Neuron (in vitro differentiated cells): ENCODE measurements at regions not wholly inside any gene's neighbourhood (a gene's known extent, or its start where the extent isn't known, plus 50 kb on each side); places are given as distances from the start of the nearest gene placed in this dataset.
"Not testable (repeated sequence)": the region's sequence is repeated elsewhere in the genome, so short reads cannot be mapped to it uniquely, and the experiment has no call there.

Experiments
- H2AFZ ChIP-seq: one replicate; pipeline ENCODE4 v1.6.1; 2013; ENCODE audit warnings: low read depth, mild to moderate bottlenecking, inconsistent platforms, low read length, moderate library complexity
- H3K27me3 ChIP-seq: one replicate; pipeline ENCODE4 v1.6.1; 2013; ENCODE audit warnings: low read length; ENCODE audit not compliant: insufficient read depth
- H3K36me3 ChIP-seq: one replicate; pipeline ENCODE4 v1.6.1; 2013; ENCODE audit warnings: low read length; ENCODE audit not compliant: insufficient read depth
- H3K4me1 ChIP-seq: one replicate; pipeline ENCODE4 v1.6.1; 2013; ENCODE audit warnings: low read length; ENCODE audit not compliant: insufficient read depth
- H3K4me3 ChIP-seq: 2 replicates; pipeline ENCODE4 v1.5.1; 2013; ENCODE audit warnings: mild to moderate bottlenecking, low read length, moderate library complexity
- H3K9me3 ChIP-seq: one replicate; pipeline ENCODE4 v1.6.1; 2013; ENCODE audit warnings: low read length

DNA sequence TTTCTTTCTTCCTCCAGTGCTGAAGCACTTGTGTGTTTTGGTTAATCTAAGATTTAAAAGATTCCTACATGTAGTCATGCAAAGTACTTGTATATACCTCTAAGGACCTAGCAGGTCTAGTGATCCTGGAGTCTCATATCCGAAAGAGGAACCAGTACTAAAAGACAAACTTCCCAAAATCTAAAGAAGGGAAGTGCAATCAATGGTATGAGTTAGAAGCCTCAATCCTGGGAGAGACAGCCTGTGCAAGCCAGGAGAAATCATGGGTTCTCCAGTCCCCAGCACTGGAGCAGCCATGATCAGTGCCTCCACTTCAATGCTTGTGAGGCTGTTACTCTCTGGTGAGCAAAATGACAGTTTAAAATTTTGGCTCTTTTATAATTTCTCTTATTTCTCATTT, 277.4 kb downstream of the DAD1 start:
- Histone ChIP-seq H3K36me3 (no peaks in the 10 kb centered on the region), H3K9me3 (no peaks in the 10 kb centered on the region), H3K27me3 (peaks cover 3% of the 10 kb centered on the region), H3K4me1 (no peaks in the 10 kb centered on the region), H2AFZ (no peak overlapping the region), H3K4me3 (no peak overlapping the region)

DNA sequence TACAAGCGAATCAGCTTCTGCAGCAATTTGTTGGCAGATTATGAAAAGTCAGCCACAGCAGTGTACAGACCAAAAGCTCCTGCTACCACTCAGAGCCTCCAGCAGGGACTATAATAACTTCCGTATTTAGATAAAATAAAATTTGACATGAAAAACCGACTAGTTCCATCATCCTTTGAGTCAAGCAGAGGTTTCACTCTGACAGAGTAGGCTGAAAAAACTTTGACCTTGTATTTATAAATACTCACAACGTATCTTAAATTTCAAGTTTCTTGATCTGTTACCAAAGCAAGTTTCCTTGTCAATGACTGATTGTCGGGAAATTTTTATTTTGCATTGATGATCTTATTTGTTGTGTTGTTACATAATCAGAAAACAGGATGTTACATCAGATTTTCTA, 283.4 kb downstream of the DAD1 start:
- Histone ChIP-seq H2AFZ (no peak overlapping the region), H3K4me3 (no peak overlapping the region), H3K27me3 (peaks cover 3% of the 10 kb centered on the region), H3K36me3 (no peaks in the 10 kb centered on the region), H3K4me1 (no peaks in the 10 kb centered on the region), H3K9me3 (no peaks in the 10 kb centered on the region)

DNA sequence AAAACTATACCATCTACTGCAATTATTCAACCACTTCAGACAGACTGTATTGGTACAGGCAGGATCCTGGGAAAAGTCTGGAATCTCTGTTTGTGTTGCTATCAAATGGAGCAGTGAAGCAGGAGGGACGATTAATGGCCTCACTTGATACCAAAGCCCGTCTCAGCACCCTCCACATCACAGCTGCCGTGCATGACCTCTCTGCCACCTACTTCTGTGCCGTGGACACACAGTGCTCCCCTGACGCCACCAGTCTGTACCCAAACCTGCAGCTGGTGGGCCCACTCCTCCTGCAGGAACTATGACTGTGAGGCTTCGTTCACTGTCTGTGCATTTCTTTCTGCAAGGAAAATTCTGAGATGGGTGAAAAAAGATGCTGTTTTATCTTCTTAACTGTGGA, 284.7 kb downstream of the DAD1 start:
- Histone ChIP-seq H3K4me1 (no peaks in the 10 kb centered on the region), H2AFZ (no peak overlapping the region)

DNA sequence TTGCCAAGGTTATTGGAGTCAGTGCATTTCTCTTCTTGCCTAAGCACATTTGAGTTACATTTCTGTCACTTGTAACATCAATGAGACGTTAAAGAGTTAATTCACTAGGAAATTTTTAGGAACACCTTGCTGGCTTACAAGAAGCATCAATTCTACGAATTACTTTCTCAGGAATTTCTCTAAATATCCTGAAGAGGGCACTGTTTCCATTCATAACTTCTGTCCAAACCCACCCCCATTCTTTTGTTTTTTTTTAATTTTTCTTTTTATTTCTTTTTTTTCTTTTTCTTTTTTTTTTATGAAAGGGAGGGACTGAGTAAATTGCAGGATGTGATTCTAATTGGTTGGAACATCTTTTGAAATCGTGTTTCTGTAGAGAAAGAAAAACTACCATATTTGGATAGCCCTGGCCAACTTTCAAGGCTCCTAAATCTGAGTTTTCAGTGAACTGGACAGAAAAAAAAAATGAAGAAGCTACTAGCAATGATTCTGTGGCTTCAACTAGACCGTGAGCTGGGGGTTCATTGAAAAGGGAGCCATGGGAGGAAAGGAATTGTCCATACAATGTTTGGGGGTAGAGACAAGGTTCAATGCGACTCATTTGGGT, 285.3 kb downstream of the DAD1 start:
- Histone ChIP-seq H3K4me3 (no peak overlapping the region), H3K27me3 (no peaks in the 10 kb centered on the region), H3K36me3 (no peaks in the 10 kb centered on the region), H2AFZ (no peak overlapping the region), H3K9me3 (no peaks in the 10 kb centered on the region), H3K4me1 (no peaks in the 10 kb centered on the region)

More for the DNA sequence above, 284.7 kb downstream of the DAD1 start:
- peaks cover 3% of the 10 kb centered on the region for H3K27me3 ChIP-seq
- H3K9me3 ChIP-seq = no peaks in the 10 kb centered on the region
- no peak overlapping the region for H3K4me3 ChIP-seq
- no peaks in the 10 kb centered on the region for H3K36me3 ChIP-seq

DNA sequence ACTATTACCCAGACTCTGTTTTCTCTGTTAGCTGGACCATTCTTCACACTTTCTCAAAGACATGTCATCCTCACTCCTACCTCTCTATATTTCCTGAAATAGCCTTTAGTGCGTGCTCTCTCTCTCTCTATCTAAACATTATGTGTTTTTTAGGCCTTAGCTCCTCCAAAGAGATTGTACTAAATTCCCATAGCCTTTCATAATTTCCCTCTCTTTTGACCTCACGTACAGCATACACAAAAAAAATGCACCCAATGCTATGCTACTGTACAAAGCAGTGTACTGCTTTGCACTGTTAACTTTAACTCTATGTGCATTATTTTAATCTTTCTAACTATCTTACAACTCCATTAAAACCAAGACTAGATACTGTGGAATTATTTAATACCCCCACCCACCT, 288.4 kb downstream of the DAD1 start:
- Histone ChIP-seq H3K4me1 (no peaks in the 10 kb centered on the region), H3K36me3 (no peaks in the 10 kb centered on the region), H3K4me3 (no peak overlapping the region), H3K9me3 (no peaks in the 10 kb centered on the region), H2AFZ (no peak overlapping the region), H3K27me3 (no peaks in the 10 kb centered on the region)

DNA sequence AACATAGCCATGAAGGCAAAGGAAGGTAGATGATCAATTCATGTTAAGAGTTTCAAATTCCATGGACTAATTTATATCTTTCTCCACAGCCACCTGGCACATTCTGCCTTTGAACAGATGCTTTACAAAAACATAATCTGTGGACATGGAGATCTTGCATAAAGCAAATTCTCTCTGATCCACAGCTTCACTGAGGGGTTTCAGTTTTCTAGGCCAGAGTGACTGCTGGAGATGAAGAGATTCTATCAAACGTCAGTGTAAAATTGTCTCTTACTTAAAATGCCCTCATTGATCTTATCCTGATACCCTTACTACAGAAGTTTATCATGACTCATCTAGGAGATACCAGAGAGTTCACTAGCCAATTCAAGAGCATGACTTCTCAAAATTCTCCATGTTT, 291.6 kb downstream of the DAD1 start:
- Histone ChIP-seq H3K9me3 (no peaks in the 10 kb centered on the region), H2AFZ (no peak overlapping the region), H3K4me3 (no peak overlapping the region), H3K27me3 (peaks cover 4% of the 10 kb centered on the region), H3K36me3 (no peaks in the 10 kb centered on the region), H3K4me1 (no peaks in the 10 kb centered on the region)

DNA sequence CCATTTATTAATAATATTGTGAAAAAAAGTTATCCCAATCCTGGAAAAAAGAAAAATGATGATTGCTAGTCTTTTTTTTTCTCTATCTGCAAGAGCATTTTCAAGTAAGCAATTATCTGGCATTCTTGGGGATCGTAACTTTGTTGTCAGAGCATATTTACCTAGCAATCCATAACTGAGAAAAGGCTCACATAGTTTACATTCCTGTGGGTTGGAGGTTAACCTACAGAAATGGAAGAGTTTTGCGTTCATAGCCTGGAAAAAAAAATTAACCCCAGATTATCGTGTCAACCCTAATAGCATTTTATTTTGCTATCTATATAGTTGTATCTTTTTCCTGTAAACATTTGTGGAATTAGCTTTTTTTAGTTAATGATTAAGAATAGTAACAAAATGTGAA, 292.3 kb downstream of the DAD1 start:
- Histone ChIP-seq H3K9me3 (no peaks in the 10 kb centered on the region), H3K36me3 (no peaks in the 10 kb centered on the region), H3K27me3 (peaks cover 4% of the 10 kb centered on the region), H3K4me1 (no peaks in the 10 kb centered on the region), H3K4me3 (no peak overlapping the region), H2AFZ (no peak overlapping the region)

DNA sequence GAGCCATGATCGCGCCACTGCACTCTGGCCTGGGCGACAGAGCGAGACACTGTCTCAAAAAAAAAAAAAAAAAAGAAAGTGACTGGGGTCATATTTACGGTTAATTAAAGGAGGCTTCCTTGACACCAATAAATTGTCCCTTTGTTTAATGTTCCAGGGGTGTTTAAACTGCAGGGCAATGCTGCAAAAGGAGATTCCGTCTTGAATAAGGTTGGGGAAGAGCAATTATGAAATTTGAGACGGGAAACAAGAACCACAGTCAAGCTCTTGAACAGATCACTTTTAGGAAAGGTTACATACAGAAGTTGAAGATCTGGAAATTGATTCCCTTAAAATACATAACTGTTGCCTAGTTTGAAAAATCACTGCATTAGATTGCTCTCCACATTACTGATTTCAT, 292.9 kb downstream of the DAD1 start:
- H3K27me3 ChIP-seq = peaks cover 4% of the 10 kb centered on the region
- H2AFZ ChIP-seq = no peak overlapping the region
- H3K36me3 ChIP-seq = no peaks in the 10 kb centered on the region
- H3K4me1 ChIP-seq = no peaks in the 10 kb centered on the region
- no peaks in the 10 kb centered on the region for H3K9me3 ChIP-seq
- no peak overlapping the region for H3K4me3 ChIP-seq

DNA sequence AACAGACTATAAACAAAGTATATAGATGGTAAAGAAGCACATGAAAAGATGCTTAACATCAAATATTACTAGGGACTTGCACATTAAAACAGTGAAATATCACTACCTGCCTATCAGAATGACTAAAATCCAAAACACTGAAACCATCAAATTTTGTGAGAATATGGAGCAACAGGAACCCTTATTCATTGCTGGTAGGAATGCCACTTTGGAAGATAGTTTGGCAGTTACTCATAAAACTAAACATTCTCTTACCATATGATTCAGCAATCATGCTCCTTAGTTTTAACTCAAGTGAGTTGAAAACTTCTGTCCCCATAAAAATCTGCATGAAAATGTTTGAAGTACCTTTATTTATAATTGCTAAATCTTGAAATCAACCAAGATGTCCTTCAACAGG, 297.6 kb downstream of the DAD1 start:
- no peak overlapping the region for H2AFZ ChIP-seq
- peaks cover 4% of the 10 kb centered on the region for H3K27me3 ChIP-seq
- no peaks in the 10 kb centered on the region for H3K4me1 ChIP-seq
- no peaks in the 10 kb centered on the region for H3K9me3 ChIP-seq
- H3K4me3 ChIP-seq = no peak overlapping the region
- H3K36me3 ChIP-seq = no peaks in the 10 kb centered on the region

DNA sequence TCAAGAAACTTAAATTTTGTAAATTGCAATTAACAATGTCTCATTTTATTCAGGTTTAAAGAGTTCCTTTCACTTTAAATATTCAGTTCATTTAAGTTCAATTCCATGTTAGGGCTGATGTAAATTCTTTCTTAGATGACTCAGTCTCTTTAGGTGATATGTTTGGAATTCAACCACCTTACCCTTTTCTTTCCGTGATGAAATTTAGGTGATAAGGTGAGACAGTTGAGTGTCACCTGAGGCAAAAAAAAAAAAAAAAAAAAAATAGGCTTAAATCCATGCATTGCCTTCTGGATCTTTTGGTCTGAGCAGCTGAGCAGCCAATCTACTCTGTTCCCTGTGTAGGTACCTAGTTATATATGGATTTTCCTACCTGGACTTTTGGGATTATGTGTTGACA, 299.5 kb downstream of the DAD1 start:
- Histone ChIP-seq H3K27me3 (peaks cover 3% of the 10 kb centered on the region), H3K36me3 (no peaks in the 10 kb centered on the region), H2AFZ (no peak overlapping the region), H3K4me3 (no peak overlapping the region), H3K9me3 (no peaks in the 10 kb centered on the region), H3K4me1 (no peaks in the 10 kb centered on the region)

DNA sequence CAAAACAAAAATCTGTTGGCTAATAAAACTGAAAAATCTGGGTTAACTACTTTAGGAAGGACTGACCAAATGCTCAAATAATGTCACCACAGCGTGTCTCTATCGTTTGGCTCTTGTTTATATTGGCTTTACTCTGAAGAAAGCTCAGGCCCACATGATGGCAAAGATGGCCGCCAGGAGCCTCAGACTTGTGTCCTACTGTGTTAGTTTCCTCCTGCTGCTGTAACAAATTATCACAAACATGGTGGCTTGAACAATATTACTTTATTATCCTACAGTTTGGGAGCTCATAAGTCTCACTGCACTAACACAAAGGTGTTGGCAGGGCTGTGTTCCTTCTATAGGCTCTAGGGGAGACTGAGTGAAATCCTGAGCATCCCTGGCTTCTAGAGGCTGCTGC, 303.0 kb downstream of the DAD1 start:
- no peaks in the 10 kb centered on the region for H3K36me3 ChIP-seq
- H3K27me3 ChIP-seq = peaks cover 6% of the 10 kb centered on the region
- no peaks in the 10 kb centered on the region for H3K9me3 ChIP-seq
- H2AFZ ChIP-seq = no peak overlapping the region
- H3K4me1 ChIP-seq = no peaks in the 10 kb centered on the region
- H3K4me3 ChIP-seq = no peak overlapping the region

DNA sequence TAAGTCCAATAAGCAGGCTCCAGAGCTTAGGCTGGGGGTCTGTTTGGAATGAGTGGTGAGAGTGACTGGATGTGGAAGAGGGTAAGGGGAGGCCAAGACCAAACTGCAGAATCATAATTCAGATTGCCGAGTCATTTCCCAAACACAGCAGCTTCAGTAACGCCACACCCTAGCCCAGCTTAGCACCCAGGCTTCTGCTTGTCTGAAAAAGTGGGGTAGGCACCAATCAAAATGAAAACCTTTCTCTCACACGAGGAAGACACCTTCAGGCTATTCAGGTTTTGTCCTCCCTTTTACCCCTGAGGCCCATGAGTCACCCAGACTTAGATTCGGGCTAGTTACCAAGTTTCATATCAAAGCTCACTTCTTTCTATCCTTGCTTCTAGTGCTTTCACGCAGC, 306.1 kb downstream of the DAD1 start:
- Histone ChIP-seq H3K36me3 (no peaks in the 10 kb centered on the region), H3K4me1 (no peaks in the 10 kb centered on the region), H3K9me3 (no peaks in the 10 kb centered on the region), H2AFZ (no peak overlapping the region), H3K27me3 (peaks cover 6% of the 10 kb centered on the region), H3K4me3 (no peak overlapping the region)

DNA sequence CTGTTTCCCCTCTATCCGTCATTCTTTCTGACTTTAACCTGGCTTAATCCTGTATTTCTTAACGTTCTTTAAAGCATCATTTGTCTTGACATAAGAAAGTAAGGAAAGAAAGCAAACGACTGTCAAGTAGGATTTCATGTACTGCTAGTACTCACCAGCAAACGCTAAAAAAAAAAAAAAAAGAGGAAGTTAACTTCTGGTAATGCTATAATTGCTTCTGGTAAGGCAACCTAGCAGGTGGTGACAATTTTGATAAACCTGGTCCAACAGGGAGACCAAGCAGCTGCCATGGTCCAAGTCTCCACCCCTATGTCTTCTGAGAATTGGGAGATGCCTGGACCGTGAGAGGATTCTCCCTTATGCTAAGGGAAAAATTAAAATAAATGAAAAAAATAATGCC, 306.6 kb downstream of the DAD1 start:
- H3K36me3 ChIP-seq = no peaks in the 10 kb centered on the region
- no peaks in the 10 kb centered on the region for H3K4me1 ChIP-seq
- H3K9me3 ChIP-seq = no peaks in the 10 kb centered on the region
- H2AFZ ChIP-seq = no peak overlapping the region
- peaks cover 6% of the 10 kb centered on the region for H3K27me3 ChIP-seq
- H3K4me3 ChIP-seq = no peak overlapping the region

DNA sequence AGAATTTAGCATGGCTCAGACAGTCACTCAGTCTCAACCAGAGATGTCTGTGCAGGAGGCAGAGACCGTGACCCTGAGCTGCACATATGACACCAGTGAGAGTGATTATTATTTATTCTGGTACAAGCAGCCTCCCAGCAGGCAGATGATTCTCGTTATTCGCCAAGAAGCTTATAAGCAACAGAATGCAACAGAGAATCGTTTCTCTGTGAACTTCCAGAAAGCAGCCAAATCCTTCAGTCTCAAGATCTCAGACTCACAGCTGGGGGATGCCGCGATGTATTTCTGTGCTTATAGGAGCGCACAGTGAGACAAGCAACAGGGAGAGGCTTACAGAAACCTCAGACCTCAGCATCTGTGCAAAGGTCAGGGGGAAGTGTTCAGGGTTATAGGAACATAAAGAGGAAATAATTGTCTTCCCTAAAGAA, 307.6 kb downstream of the DAD1 start:
- H2AFZ ChIP-seq, H3K27me3 ChIP-seq, H3K36me3 ChIP-seq, H3K9me3 ChIP-seq, H3K4me1 ChIP-seq, H3K4me3 ChIP-seq: not testable (repeated sequence)
